LNCAP (cell line): ENCODE measurements at regions not wholly inside any gene's neighbourhood (a gene's known extent, or its start where the extent isn't known, plus 50 kb on each side); places are given as distances from the start of the nearest gene placed in this dataset.

ENCODE experiments used
- CTCF ChIP-seq: fragments of 450-650 bp; IDR thresholded peaks from 2 replicates; pipeline ENCODE4 v1.5.1; 2017; ENCODE audit warnings: mild to moderate bottlenecking

GRCh38 chr1:219040291-219040690 lies 133.4 kb upstream of the LYPLAL1 start:
- no peak for TF ChIP-seq CTCF

- TF ChIP-seq CTCF: no peak
Measured at GRCh38 chr1:219041141-219041540, 132.5 kb upstream of the LYPLAL1 start.

- no peak for TF ChIP-seq CTCF
Measured at GRCh38 chr1:219041818-219042217, 131.9 kb upstream of the LYPLAL1 start.

GRCh38 chr1:219042769-219043168 lies 130.9 kb upstream of the LYPLAL1 start:
- TF ChIP-seq CTCF: no peak

- no peak for TF ChIP-seq CTCF
Measured at GRCh38 chr1:219045246-219045645, 128.4 kb upstream of the LYPLAL1 start.

GRCh38 chr1:219049501-219049900 lies 124.2 kb upstream of the LYPLAL1 start:
- no peak for TF ChIP-seq CTCF

- no peak for TF ChIP-seq CTCF
Measured at GRCh38 chr1:219050086-219050821, 123.4 kb upstream of the LYPLAL1 start.

- TF ChIP-seq CTCF: no peak
Measured at GRCh38 chr1:219050822-219051125, 122.9 kb upstream of the LYPLAL1 start.
